Stimulated activated CD8-positive, alpha-beta memory T cell treated with anti-CD3 and anti-CD28 coated beads, Interleukin-12 subunit alpha, Interleukin-12 subunit beta, amount 100 ng/mL, for 24 hours (primary cell): ENCODE measurements at regions not wholly inside any gene's neighbourhood (a gene's known extent, or its start where the extent isn't known, plus 50 kb on each side); places are given as distances from the start of the nearest gene placed in this dataset.
"Not testable (repeated sequence)": the region's sequence is repeated elsewhere in the genome, so short reads cannot be mapped to it uniquely, and the experiment has no call there.

Source experiments
- DNase-seq: peaks from one replicate; pipeline ENCODE4 v3.0.0-alpha.2; 2020; ENCODE audit errors: extremely low read depth

DNA sequence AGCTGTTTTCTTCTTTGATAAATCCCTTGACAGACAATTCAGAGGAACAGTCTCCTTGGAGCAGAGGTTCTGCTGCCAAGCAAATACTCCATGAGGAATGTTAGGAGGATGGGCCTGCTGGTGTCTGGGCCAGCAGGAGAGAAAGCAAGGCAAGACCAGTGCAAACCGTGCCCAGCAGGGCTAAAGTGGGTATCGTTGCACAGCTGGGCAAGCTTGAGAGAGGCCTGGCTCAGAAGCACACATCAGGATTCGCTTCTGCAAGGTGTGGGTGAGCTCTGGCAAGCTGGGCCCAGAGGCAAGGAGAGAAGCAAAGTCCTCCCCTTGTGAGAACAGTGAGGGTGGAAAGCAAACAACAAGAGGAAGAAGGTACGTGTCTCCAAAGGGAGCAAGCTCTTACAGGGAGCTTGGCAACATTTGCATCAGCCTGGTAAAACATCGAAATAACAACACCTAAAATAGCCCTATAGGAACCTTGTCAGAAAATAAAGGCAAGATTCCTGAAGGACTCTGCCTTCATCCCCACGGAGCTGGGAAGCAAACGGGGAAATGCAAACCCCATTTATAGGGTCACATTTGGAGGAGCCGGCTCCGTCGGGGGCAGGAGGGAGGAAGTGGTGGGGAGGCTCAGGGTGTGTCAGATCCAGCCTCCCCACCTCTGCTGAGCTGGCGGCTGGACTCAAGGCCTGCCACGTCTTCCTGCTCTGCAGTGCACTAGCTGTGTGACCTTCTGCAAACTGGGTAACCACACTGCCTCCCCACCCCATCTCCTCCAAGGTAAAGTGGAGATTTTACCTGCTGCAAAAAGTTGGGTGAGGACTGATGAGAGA lies 62.3 kb upstream of the HIVEP3 start:
- DNase-seq = no peak

DNA sequence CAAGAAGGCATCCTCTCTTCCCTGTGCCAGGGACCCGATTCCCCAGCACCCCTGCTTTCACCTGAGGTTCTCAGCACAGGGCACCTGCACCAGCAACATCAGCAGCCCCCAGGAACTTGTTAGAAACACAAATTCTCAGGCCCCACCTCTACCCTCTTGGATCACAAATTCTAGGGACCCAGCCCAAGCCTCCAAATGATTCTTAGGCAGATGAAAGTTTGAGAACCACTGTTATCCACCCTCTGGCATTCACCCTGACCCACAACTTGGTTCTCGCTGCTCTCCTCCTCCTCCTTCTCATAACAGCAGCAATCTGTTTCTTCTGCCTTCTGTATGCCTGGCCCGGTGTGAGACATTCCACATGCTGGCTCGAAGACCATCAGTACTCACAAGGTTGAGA lies 60.3 kb upstream of the HIVEP3 start:
- DNase-seq = no peak

DNA sequence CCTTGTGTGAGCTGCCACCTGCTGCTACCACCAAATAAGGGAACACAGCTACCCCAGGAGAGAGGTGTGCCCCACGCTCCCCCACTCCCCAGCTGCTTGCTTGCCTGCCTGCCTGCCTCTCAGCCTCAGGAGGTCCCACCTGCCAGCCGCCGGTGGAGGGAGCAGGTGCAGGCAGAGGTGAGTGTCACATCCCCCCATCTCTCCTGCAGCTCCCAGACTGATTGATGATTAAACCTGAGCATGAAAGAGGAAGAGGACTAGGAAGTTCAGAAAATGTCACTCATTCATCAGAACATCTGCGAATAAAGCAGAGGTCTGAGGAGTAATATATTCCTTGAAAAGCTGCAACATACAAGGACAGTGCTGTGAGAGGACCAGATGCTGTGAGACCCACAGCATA lies 58.6 kb upstream of the HIVEP3 start:
- DNase-seq = no peak

DNA sequence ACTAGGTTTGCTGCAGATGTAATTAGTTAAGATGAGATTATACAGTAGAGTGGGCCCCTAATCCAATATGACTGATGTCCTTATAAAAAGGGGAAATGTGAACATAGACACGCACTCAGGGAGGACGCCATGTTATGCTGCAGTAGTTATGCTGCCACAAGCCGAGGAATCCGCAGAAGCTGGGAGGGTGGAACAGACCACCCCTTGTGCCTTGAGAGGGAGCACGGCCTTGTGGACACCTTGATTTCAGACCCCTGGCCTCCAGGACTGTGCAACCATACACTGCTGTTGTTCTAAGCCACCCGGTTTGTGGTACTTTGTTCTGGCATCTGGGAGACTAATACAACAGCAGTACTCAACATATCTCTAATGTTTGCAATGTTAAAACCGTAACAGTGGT lies 57.9 kb upstream of the HIVEP3 start:
- DNase-seq = no peak

DNA sequence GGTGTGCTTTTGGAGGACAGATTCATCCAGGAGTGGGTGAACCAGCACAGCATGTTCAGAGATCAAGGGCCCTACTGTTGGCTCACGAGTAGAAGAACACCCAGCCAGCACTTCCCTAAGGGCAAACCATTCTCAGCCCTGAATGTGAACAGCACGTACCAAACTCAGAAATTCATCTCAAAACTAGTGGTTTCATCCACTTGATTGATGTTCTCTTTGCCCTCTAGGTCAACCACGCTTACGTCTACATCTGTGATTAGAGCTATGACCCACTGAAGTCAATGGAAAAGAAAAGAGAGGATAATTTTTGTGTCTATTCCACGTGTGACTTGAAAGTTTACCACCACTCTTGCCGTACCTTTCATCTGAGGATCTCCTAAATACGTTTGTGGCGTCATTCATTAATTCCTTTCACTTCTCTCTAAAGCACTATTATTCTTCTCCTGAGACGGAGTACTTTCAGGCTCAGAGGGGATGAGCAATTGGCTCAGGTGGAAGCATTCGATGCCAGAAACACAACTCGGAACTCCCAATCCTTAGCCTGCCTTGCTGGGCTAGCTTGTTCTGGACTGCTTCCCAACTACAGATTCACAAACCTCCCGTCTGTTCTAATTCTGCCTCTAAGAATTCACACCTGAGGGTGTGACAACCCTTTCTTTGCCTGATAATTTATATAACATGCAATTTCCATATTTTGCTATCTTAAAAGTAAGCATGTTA lies 57.3 kb upstream of the HIVEP3 start:
- no peak for DNase-seq

DNA sequence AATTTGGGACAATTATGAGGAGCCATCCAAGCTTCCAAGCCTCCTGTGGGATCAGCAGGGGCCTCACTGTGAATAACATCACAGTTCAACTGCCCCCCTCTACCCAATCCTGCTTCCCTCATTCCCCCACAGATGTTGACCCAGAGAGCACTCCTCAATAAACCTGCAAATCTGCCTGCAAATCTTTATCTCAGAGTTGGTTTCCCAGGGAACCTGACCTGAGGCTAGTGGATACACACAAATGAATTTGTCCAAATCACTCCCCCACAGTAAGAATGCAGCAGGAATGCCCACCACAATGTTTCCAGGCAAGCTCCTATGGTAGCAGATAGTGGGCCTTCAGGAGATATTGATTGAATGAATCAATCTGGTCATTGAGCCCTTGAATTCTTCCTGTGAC lies 56.4 kb upstream of the HIVEP3 start:
- DNase-seq = no peak

DNA sequence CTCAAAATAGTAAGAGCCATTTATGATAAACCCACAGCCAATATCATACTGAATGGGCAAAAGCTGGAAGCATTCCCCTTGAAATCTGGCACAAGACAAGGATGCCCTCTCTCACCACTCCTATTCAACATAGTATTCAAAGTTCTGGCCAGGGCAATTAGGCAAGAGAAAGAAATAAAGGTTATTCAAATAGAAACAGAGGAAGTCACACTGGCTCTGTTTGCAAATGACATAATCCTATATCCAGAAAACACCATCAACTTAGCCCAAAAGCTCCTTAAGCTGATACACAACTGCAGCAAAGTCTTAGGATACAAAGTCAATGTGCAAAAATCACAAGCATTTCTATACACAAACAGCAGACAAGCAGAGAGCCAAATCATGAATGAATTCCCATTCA lies 49.8 kb upstream of the HIVEP3 start:
- DNase-seq = not testable (repeated sequence)
